GM18517 (cell line): ENCODE measurements at regions not wholly inside any gene's neighbourhood (a gene's known extent, or its start where the extent isn't known, plus 50 kb on each side); places are given as distances from the start of the nearest gene placed in this dataset.

Experiments used
- ATAC-seq: cut with Tn5 transposase; IDR thresholded peaks from one replicate; pipeline ENCODE4 v1.9.1; 2021; ENCODE audit warnings: mild to moderate bottlenecking, moderate library complexity; ENCODE audit not compliant: unreplicated experiment

GRCh38 chr10:28951484-28951883 lies 274.2 kb downstream of the BAMBI start:
- ATAC-seq: no peak

- no peak for ATAC-seq
These were observed 275.2 kb downstream of the BAMBI start for GRCh38 chr10:28952523-28952922.

- ATAC-seq: no peak
These were observed 276.9 kb downstream of the BAMBI start for GRCh38 chr10:28954211-28954610.

- no peak for ATAC-seq
These were observed 281.1 kb downstream of the BAMBI start for GRCh38 chr10:28958468-28958867.

- no peak for ATAC-seq
These were observed 282.7 kb downstream of the BAMBI start for GRCh38 chr10:28959850-28960501.

GRCh38 chr10:28962768-28963167 lies 285.4 kb downstream of the BAMBI start:
- no peak for ATAC-seq

- ATAC-seq: no peak
These were observed 286.4 kb downstream of the BAMBI start for GRCh38 chr10:28963539-28964221.

- no peak for ATAC-seq
These were observed 288.6 kb downstream of the BAMBI start for GRCh38 chr10:28965937-28966336.

- ATAC-seq: no peak
These were observed 289.7 kb downstream of the BAMBI start for GRCh38 chr10:28967031-28967430.

- no peak for ATAC-seq
These were observed 292.1 kb downstream of the BAMBI start for GRCh38 chr10:28969413-28969812.

GRCh38 chr10:28970231-28970630 lies 292.9 kb downstream of the BAMBI start:
- ATAC-seq: no peak

GRCh38 chr10:28971255-28971654 lies 293.9 kb downstream of the BAMBI start:
- no peak for ATAC-seq

- ATAC-seq: no peak
These were observed 294.4 kb downstream of the BAMBI start for GRCh38 chr10:28971764-28972163.

- no peak for ATAC-seq
These were observed 296.1 kb downstream of the BAMBI start for GRCh38 chr10:28973309-28973972.

GRCh38 chr10:28975891-28976531 lies 298.7 kb downstream of the BAMBI start:
- no peak for ATAC-seq

- no peak for ATAC-seq
These were observed 300.2 kb downstream of the BAMBI start for GRCh38 chr10:28977518-28977917.

GRCh38 chr10:28980264-28980663 lies 302.9 kb downstream of the BAMBI start:
- ATAC-seq: no peak

- ATAC-seq: peak; percentile 72
These were observed 303.7 kb downstream of the BAMBI start for GRCh38 chr10:28981007-28981406.

GRCh38 chr10:28982974-28983373 lies 305.7 kb downstream of the BAMBI start:
- ATAC-seq: no peak

GRCh38 chr10:28983799-28984198 lies 305.1 kb upstream of the LYZL1 start:
- ATAC-seq: no peak

- no peak for ATAC-seq
These were observed 304.4 kb upstream of the LYZL1 start for GRCh38 chr10:28984431-28984830.
